ENCODE measurements at regions not wholly inside any gene's neighbourhood (a gene's known extent, or its start where the extent isn't known, plus 50 kb on each side); places are given as distances from the start of the nearest gene placed in this dataset.

DNA sequence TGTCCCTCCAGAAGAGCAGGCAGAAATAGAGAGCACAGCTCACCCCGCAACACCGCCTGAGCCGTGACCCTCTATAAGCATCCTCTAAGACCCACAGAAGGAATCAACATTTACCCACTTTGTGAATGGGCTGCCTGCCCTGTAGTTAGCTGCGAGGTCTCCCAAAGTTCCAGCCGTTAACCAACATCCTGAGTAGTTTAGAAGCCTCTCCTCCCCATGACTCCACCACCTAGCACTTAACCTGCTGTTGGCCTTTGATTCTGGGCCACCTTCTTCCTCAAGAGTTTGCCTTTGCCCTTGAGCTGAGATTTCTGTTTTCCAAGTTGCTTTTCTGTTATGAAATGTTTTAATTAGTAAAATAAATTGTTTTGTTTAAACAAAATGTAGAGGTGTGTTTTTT lies 75.8 kb downstream of the NUDT10 start:
- TF ChIP-seq POLR2A (IDR thresholded peaks at IDR 0.05), result no peak
- TF ChIP-seq, protein P1, sequence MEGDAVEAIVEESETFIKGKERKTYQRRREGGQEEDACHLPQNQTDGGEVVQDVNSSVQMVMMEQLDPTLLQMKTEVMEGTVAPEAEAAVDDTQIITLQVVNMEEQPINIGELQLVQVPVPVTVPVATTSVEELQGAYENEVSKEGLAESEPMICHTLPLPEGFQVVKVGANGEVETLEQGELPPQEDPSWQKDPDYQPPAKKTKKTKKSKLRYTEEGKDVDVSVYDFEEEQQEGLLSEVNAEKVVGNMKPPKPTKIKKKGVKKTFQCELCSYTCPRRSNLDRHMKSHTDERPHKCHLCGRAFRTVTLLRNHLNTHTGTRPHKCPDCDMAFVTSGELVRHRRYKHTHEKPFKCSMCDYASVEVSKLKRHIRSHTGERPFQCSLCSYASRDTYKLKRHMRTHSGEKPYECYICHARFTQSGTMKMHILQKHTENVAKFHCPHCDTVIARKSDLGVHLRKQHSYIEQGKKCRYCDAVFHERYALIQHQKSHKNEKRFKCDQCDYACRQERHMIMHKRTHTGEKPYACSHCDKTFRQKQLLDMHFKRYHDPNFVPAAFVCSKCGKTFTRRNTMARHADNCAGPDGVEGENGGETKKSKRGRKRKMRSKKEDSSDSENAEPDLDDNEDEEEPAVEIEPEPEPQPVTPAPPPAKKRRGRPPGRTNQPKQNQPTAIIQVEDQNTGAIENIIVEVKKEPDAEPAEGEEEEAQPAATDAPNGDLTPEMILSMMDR (IDR thresholded peaks at IDR 0.05), result no peak

Data from testis (tissue), 2 donors.